Fibroblast of lung (primary cell): ENCODE measurements at regions not wholly inside any gene's neighbourhood (a gene's known extent, or its start where the extent isn't known, plus 50 kb on each side); places are given as distances from the start of the nearest gene placed in this dataset.

Experiments
- CTCF ChIP-seq, 2 donors: IDR thresholded peaks in 1 of 2; conservative IDR thresholded peaks in 1 of 2; 1 replicate in 1 of 2; 2 replicates in 1 of 2; pipeline ENCODE4 v1.5.1; 2011 to 2012; ENCODE audit warnings: low read length in 2 of 2, control low read depth in 1 of 2, inconsistent platforms in 1 of 2, low read depth in 1 of 2, mild to moderate bottlenecking in 1 of 2
- EZH2 ChIP-seq: IDR thresholded peaks from 2 replicates; pipeline ENCODE4 v1.5.1; 2012; ENCODE audit warnings: low read length, control low read depth, mild to moderate bottlenecking; ENCODE audit errors: missing control alignments

- TF ChIP-seq CTCF (conservative IDR thresholded peaks at IDR 0.05 in 1 of 2, IDR thresholded peaks at IDR 0.05 in 1 of 2; ENCODE audit: low read depth in 1 of 2, low read length in 2 of 2) (no peak), EZH2 (no peak)
These were observed 390.3 kb upstream of the CELF2 start for GRCh38 chr10:10627414-10627813.
